T follicular helper cell (primary cell): ENCODE measurements at regions not wholly inside any gene's neighbourhood (a gene's known extent, or its start where the extent isn't known, plus 50 kb on each side); places are given as distances from the start of the nearest gene placed in this dataset.
"Not testable (repeated sequence)": the region's sequence is repeated elsewhere in the genome, so short reads cannot be mapped to it uniquely, and the experiment has no call there.

Source experiments
- DNase-seq: peaks from one replicate; pipeline ENCODE4 v3.0.0-alpha.2; 2020; ENCODE audit warnings: low read depth

- DNase-seq: no peak
These were observed 109.5 kb downstream of the UNCX start for GRCh38 chr7:1342090-1342640.

GRCh38 chr7:1343551-1343950 lies 110.9 kb downstream of the UNCX start:
- no peak for DNase-seq

GRCh38 chr7:1344421-1344820 lies 111.7 kb downstream of the UNCX start:
- no peak for DNase-seq

GRCh38 chr7:1344981-1345701 lies 112.5 kb downstream of the UNCX start:
- no peak for DNase-seq

- no peak for DNase-seq
These were observed 113.2 kb downstream of the MICALL2 start for GRCh38 chr7:1345796-1346755.

- DNase-seq: no peak
These were observed 112.4 kb downstream of the MICALL2 start for GRCh38 chr7:1346851-1347250.

- DNase-seq: no peak
These were observed 111.0 kb downstream of the MICALL2 start for GRCh38 chr7:1348096-1348822.

- no peak for DNase-seq
These were observed 110.4 kb downstream of the MICALL2 start for GRCh38 chr7:1348823-1349335.

GRCh38 chr7:1349351-1349761 lies 109.9 kb downstream of the MICALL2 start:
- DNase-seq: no peak

GRCh38 chr7:1351881-1352625 lies 107.2 kb downstream of the MICALL2 start:
- no peak for DNase-seq

- no peak for DNase-seq
These were observed 106.5 kb downstream of the MICALL2 start for GRCh38 chr7:1352656-1353271.

- DNase-seq: no peak
These were observed 104.4 kb downstream of the MICALL2 start for GRCh38 chr7:1354661-1355567.

GRCh38 chr7:1355568-1356340 lies 103.5 kb downstream of the MICALL2 start:
- DNase-seq: no peak

GRCh38 chr7:1356853-1357252 lies 102.4 kb downstream of the MICALL2 start:
- DNase-seq: not testable (repeated sequence)

- not testable (repeated sequence) for DNase-seq
These were observed 102.0 kb downstream of the MICALL2 start for GRCh38 chr7:1357260-1357600.

- DNase-seq: no peak
These were observed 101.5 kb downstream of the MICALL2 start for GRCh38 chr7:1357601-1358271.

GRCh38 chr7:1358376-1359050 lies 100.8 kb downstream of the MICALL2 start:
- DNase-seq: no peak

GRCh38 chr7:1359051-1359400 lies 100.2 kb downstream of the MICALL2 start:
- no peak for DNase-seq
